SIG-M5 treated with dmso at 0.1 percent for 504 hours (cell line): ENCODE measurements at regions not wholly inside any gene's neighbourhood (a gene's known extent, or its start where the extent isn't known, plus 50 kb on each side); places are given as distances from the start of the nearest gene placed in this dataset.
"Not testable (repeated sequence)": the region's sequence is repeated elsewhere in the genome, so short reads cannot be mapped to it uniquely, and the experiment has no call there.

Experiments used
- DNase-seq: peaks from one replicate; lab custom pipeline; 2025; ENCODE audit not compliant: unreplicated experiment; lab: John Stamatoyannopoulos, UW

- no peak for DNase-seq
Observed at GRCh38 chr21:14617040-14617393, 70.9 kb upstream of the SAMSN1 start.

- no peak for DNase-seq
Observed at GRCh38 chr21:14616380-14617039, 70.4 kb upstream of the SAMSN1 start.

GRCh38 chr21:14615359-14615974 is 69.4 kb upstream of the SAMSN1 start:
- DNase-seq: no peak

- DNase-seq: no peak
Observed at GRCh38 chr21:14614287-14614686, 68.2 kb upstream of the SAMSN1 start.

- no peak for DNase-seq
Observed at GRCh38 chr21:14613486-14614224, 67.5 kb upstream of the SAMSN1 start.

- DNase-seq: not testable (repeated sequence)
Observed at GRCh38 chr21:14610119-14610518, 64.0 kb upstream of the SAMSN1 start.

GRCh38 chr21:14609274-14609673 is 63.2 kb upstream of the SAMSN1 start:
- no peak for DNase-seq

GRCh38 chr21:14607262-14607661 is 61.1 kb upstream of the SAMSN1 start:
- no peak for DNase-seq

- peak; percentile 3 for DNase-seq
Observed at GRCh38 chr21:14603202-14603601, 57.1 kb upstream of the SAMSN1 start.

GRCh38 chr21:14602382-14602958 is 56.4 kb upstream of the SAMSN1 start:
- DNase-seq: no peak

GRCh38 chr21:14600569-14601297 is 54.6 kb upstream of the SAMSN1 start:
- no peak for DNase-seq

- DNase-seq: no peak
Observed at GRCh38 chr21:14598065-14598464, 52.0 kb upstream of the SAMSN1 start.
